ENCODE measurements at regions not wholly inside any gene's neighbourhood (a gene's known extent, or its start where the extent isn't known, plus 50 kb on each side); places are given as distances from the start of the nearest gene placed in this dataset.

GRCh38 chr2:19128148-19128547 lies 230.3 kb downstream of the OSR1 start:
- no peak overlapping the region for H3K27ac ChIP-seq
- TF ChIP-seq, protein P1, sequence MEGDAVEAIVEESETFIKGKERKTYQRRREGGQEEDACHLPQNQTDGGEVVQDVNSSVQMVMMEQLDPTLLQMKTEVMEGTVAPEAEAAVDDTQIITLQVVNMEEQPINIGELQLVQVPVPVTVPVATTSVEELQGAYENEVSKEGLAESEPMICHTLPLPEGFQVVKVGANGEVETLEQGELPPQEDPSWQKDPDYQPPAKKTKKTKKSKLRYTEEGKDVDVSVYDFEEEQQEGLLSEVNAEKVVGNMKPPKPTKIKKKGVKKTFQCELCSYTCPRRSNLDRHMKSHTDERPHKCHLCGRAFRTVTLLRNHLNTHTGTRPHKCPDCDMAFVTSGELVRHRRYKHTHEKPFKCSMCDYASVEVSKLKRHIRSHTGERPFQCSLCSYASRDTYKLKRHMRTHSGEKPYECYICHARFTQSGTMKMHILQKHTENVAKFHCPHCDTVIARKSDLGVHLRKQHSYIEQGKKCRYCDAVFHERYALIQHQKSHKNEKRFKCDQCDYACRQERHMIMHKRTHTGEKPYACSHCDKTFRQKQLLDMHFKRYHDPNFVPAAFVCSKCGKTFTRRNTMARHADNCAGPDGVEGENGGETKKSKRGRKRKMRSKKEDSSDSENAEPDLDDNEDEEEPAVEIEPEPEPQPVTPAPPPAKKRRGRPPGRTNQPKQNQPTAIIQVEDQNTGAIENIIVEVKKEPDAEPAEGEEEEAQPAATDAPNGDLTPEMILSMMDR (conservative IDR thresholded peaks at IDR 0.05), result no peak
- TF ChIP-seq ZFX (IDR thresholded peaks at IDR 0.05), result no peak

GRCh38 chr2:19127616-19128015 lies 230.8 kb downstream of the OSR1 start:
- no peak for TF ChIP-seq ZFX (IDR thresholded peaks at IDR 0.05)
- TF ChIP-seq, protein P1 (conservative IDR thresholded peaks at IDR 0.05), result no peak
- H3K27ac ChIP-seq, result no peak overlapping the region

DNA sequence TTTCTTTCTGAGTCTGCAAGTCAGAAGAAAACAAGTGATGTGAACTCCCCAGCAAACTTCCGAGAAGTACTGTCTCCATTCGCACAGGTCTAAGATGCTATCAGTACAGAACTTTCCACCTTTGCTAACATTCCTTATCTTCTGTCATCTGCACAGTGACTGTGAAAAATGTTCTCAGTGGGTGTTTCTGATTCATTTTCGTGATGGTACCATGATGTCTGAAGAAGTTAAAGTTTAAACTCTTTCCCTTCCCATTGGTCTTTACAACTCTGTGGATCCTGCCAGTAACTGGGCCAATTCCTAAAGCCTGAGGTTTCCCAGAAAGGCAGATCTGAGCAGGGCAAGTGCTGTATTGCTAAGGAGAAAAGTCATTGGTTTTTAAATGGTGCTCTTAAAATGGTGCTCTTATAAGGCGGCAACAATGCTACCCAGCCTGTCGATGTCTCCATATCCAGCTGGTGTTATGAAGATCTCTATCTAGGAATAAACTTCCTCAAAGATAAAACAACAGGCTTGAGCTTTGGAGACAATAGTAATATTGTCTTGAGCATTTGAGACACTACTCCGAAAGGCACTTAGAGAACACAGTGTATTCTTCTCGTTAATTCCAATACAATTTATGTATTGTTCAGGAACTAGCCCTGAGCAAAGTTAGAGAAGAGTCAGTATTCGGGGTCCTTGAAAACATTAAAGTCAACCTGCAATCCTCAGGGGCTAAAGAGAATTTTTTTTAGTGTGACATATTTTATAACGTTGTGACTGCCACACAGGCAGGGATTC lies 232.3 kb downstream of the OSR1 start:
- no peak overlapping the region for H3K27ac ChIP-seq
- TF ChIP-seq, protein P1 (conservative IDR thresholded peaks at IDR 0.05), result no peak
- TF ChIP-seq ZFX (IDR thresholded peaks at IDR 0.05), result no peak

- no peak overlapping the region for H3K27ac ChIP-seq
- TF ChIP-seq, protein P1 (conservative IDR thresholded peaks at IDR 0.05), result no peak
- no peak for TF ChIP-seq ZFX (IDR thresholded peaks at IDR 0.05)
These were observed 234.3 kb downstream of the OSR1 start for GRCh38 chr2:19124135-19124534.

DNA sequence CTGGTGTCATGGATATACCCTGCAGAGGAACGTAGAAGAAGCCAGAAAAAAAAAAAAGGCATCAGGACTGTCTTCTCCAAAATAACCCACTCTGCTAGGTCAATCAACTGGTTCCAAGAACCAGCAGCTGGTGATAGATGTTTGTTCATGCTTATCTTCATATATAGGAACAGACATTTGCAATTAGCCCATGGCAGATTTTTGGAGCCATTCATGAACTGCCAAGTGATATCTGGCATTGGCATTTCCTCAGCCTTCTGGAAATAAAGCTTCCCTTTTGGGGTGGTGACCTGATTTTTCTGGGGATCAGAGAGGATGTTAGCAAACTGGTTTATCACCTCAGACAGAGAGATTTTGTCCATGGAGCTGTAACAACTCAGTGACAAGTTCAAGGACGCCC lies 234.9 kb downstream of the OSR1 start:
- H3K27ac ChIP-seq, result no peak overlapping the region
- no peak for TF ChIP-seq ZFX (IDR thresholded peaks at IDR 0.05)
- TF ChIP-seq, protein P1 (conservative IDR thresholded peaks at IDR 0.05), result no peak

DNA sequence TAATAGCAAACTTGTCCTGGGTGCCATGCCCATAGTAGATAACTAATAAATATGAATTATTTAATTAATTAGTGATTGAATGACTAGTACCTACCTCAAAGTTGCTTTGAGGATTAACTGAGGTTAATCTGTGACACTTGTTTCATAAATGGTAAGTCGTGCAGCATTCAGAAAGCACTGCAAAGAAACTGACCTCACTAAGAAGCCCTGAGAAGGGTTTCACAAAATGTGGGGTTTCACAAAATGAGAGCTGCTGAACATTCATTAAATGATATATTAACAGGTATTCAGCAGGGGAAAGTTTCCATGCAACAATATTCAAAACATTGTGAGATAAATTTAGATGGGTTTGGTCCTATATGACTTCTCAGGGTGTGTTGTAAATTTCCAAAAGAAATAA lies 236.2 kb downstream of the OSR1 start:
- TF ChIP-seq, protein P1 (conservative IDR thresholded peaks at IDR 0.05), result no peak
- no peak for TF ChIP-seq ZFX (IDR thresholded peaks at IDR 0.05)
- no peak overlapping the region for H3K27ac ChIP-seq

GRCh38 chr2:19120941-19121750 lies 237.3 kb downstream of the OSR1 start:
- no peak overlapping the region for H3K27ac ChIP-seq
- TF ChIP-seq, protein P1 (conservative IDR thresholded peaks at IDR 0.05), result no peak
- TF ChIP-seq ZFX (IDR thresholded peaks at IDR 0.05), result no peak
